C4-2B (cell line): ENCODE measurements at regions not wholly inside any gene's neighbourhood (a gene's known extent, or its start where the extent isn't known, plus 50 kb on each side); places are given as distances from the start of the nearest gene placed in this dataset.

Source experiments
- ZFX ChIP-seq: fragments of 450-650 bp; IDR thresholded peaks from 2 replicates; pipeline ENCODE4 v1.6.1; 2017
- TF ChIP-seq, protein P1 (sequence below): fragments of 450-650 bp; conservative IDR thresholded peaks from 2 replicates; pipeline ENCODE4 v1.5.1; 2017; ENCODE audit warnings: mild to moderate bottlenecking

DNA sequence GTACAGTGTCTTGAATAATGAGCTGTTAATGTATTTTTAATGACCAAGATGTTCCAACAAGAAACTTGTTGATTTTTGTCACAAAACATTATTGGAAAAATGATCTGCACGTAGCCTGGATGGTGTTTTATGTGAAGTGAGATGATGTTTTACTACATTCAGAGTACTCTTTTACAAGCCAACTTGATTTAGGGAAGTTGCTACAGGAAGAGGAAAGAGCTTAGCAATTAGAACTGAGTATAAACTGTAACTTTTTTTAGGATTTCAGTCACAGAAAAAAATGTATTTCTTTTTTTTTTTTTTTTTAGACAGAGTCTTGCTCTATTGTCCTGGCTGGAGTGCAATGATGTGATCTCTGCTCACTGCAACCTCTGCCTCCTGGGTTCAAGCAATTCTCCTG lies 113.6 kb upstream of the ADRA1B start:
- TF ChIP-seq, protein P1, sequence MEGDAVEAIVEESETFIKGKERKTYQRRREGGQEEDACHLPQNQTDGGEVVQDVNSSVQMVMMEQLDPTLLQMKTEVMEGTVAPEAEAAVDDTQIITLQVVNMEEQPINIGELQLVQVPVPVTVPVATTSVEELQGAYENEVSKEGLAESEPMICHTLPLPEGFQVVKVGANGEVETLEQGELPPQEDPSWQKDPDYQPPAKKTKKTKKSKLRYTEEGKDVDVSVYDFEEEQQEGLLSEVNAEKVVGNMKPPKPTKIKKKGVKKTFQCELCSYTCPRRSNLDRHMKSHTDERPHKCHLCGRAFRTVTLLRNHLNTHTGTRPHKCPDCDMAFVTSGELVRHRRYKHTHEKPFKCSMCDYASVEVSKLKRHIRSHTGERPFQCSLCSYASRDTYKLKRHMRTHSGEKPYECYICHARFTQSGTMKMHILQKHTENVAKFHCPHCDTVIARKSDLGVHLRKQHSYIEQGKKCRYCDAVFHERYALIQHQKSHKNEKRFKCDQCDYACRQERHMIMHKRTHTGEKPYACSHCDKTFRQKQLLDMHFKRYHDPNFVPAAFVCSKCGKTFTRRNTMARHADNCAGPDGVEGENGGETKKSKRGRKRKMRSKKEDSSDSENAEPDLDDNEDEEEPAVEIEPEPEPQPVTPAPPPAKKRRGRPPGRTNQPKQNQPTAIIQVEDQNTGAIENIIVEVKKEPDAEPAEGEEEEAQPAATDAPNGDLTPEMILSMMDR: no peak
- TF ChIP-seq ZFX: no peak
